OCI-LY3 (cell line): ENCODE measurements at regions not wholly inside any gene's neighbourhood (a gene's known extent, or its start where the extent isn't known, plus 50 kb on each side); places are given as distances from the start of the nearest gene placed in this dataset.

ENCODE experiments used
- H2AFZ ChIP-seq: fragments of 200-600, 300-600 bp; shearing (Covaris generic); 2 replicates; pipeline ENCODE4 v1.6.0; 2014; ENCODE audit warnings: antibody characterized with exemption, low read depth, low read length
- H3K27ac ChIP-seq: fragments of 200-600, 300-600 bp; sonication (generic); 2 replicates; pipeline ENCODE4 v1.5.1; 2014; ENCODE audit warnings: mild to moderate bottlenecking, low read length, moderate library complexity, mixed read lengths
- H3K27me3 ChIP-seq: fragments of 200-600, 300-600 bp; sonication (generic); 2 replicates; pipeline ENCODE4 v1.6.1; 2014; ENCODE audit warnings: low read depth, low read length, mixed read lengths
- H3K36me3 ChIP-seq: fragments of 200-600, 300-600 bp; sonication (generic); replicated peaks from 2 replicates; pipeline ENCODE3; 2014; ENCODE audit warnings: low read depth, low read length, mixed read lengths
- H3K4me1 ChIP-seq: fragments of 300-600, 200-600 bp; sonication (generic); 2 replicates; pipeline ENCODE4 v1.6.1; 2014; ENCODE audit warnings: low read length, mixed read lengths
- H3K4me2 ChIP-seq: fragments of 200-600, 300-600 bp; sonication (generic); 2 replicates; pipeline ENCODE4 v1.6.1; 2014; ENCODE audit warnings: low read length, mixed read lengths
- H3K4me3 ChIP-seq: fragments of 300-600, 200-600 bp; sonication (generic); 2 replicates; pipeline ENCODE4 v1.5.1; 2014; ENCODE audit warnings: antibody characterized with exemption, mild to moderate bottlenecking, low read length, moderate library complexity
- H3K79me2 ChIP-seq: fragments of 300-600, 200-600 bp; shearing (Covaris generic); 2 replicates; pipeline ENCODE4 v1.6.1; 2014; ENCODE audit warnings: mild to moderate bottlenecking, low read length, mixed read lengths
- H3K9ac ChIP-seq: fragments of 300-600, 200-600 bp; shearing (Covaris generic); 2 replicates; pipeline ENCODE4 v1.6.0; 2014; ENCODE audit warnings: mild to moderate bottlenecking, low read length, moderate library complexity
- H3K9me3 ChIP-seq: fragments of 200-600, 300-600 bp; shearing (Covaris generic); 2 replicates; pipeline ENCODE4 v1.6.1; 2014; ENCODE audit warnings: low read length, mixed read lengths; ENCODE audit not compliant: insufficient read depth
- H4K20me1 ChIP-seq: fragments of 200-600, 300-600 bp; sonication (generic); 2 replicates; pipeline ENCODE4 v1.6.1; 2016; ENCODE audit warnings: low read length, mixed read lengths; ENCODE audit not compliant: insufficient read depth
- CTCF ChIP-seq: fragments of 200-600, 300-600 bp; sonication (generic); IDR thresholded peaks from 2 replicates; pipeline ENCODE4 v1.5.1; 2014; ENCODE audit warnings: antibody characterized with exemption, low read length, low read depth
- EZH2phosphoT487 ChIP-seq: fragments of 200-600 bp; shearing (Covaris generic); IDR thresholded peaks from 2 replicates; pipeline ENCODE4 v1.6.1; 2018; ENCODE audit warnings: antibody characterized with exemption, mixed run types, low read depth

- H2AFZ ChIP-seq = no peak overlapping the region
- no peaks in the 10 kb centered on the region for H3K27me3 ChIP-seq
- H3K4me1 ChIP-seq = no peaks in the 10 kb centered on the region
- H3K4me2 ChIP-seq = no peak overlapping the region
- H3K36me3 ChIP-seq = no peaks in the 10 kb centered on the region
- no peaks in the 10 kb centered on the region for H3K9me3 ChIP-seq
- H3K27ac ChIP-seq = no peak overlapping the region
- no peak overlapping the region for H3K4me3 ChIP-seq
- H4K20me1 ChIP-seq = no peaks in the 10 kb centered on the region
- no peak overlapping the region for H3K9ac ChIP-seq
- TF ChIP-seq CTCF (no peak), EZH2phosphoT487 (no peak)
- no peaks in the 10 kb centered on the region for H3K79me2 ChIP-seq
Observed at GRCh38 chr20:55614220-55614757, 391.0 kb downstream of the CBLN4 start.

- Histone ChIP-seq H3K27me3 (no peaks in the 10 kb centered on the region), H3K79me2 (no peaks in the 10 kb centered on the region), H3K27ac (no peak overlapping the region), H3K9me3 (no peaks in the 10 kb centered on the region), H3K4me1 (no peaks in the 10 kb centered on the region), H3K36me3 (no peaks in the 10 kb centered on the region), H3K9ac (no peak overlapping the region), H3K4me2 (no peak overlapping the region), H4K20me1 (no peaks in the 10 kb centered on the region), H2AFZ (no peak overlapping the region), H3K4me3 (no peak overlapping the region)
- TF ChIP-seq CTCF (no peak), EZH2phosphoT487 (no peak)
Observed at GRCh38 chr20:55610756-55611155, 394.6 kb downstream of the CBLN4 start.

- no peak overlapping the region for H3K9ac ChIP-seq
- H3K9me3 ChIP-seq = no peaks in the 10 kb centered on the region
- H3K27me3 ChIP-seq = no peaks in the 10 kb centered on the region; the same call in 1 of the 2 replicates
- no peaks in the 10 kb centered on the region for H3K36me3 ChIP-seq
- no peaks in the 10 kb centered on the region for H3K79me2 ChIP-seq
- no peaks in the 10 kb centered on the region for H4K20me1 ChIP-seq
- no peak overlapping the region for H2AFZ ChIP-seq
- no peak overlapping the region for H3K27ac ChIP-seq
- TF ChIP-seq EZH2phosphoT487 (no peak), CTCF (no peak)
- H3K4me2 ChIP-seq = no peak overlapping the region
- H3K4me1 ChIP-seq = no peaks in the 10 kb centered on the region
- no peak overlapping the region for H3K4me3 ChIP-seq
Observed at GRCh38 chr20:55605594-55605993, 399.7 kb downstream of the CBLN4 start.

GRCh38 chr20:55597526-55597925 is 407.8 kb downstream of the CBLN4 start:
- Histone ChIP-seq H3K9me3 (no peaks in the 10 kb centered on the region), H4K20me1 (no peaks in the 10 kb centered on the region), H3K79me2 (no peaks in the 10 kb centered on the region), H3K36me3 (no peaks in the 10 kb centered on the region), H3K9ac (no peak overlapping the region), H3K4me3 (no peak overlapping the region), H3K4me2 (no peak overlapping the region), H2AFZ (no peak overlapping the region), H3K27ac (no peak overlapping the region), H3K27me3 (no peaks in the 10 kb centered on the region), H3K4me1 (peaks cover 7% of the 10 kb centered on the region; the same call in 1 of the 2 replicates)
- TF ChIP-seq EZH2phosphoT487 = no peak
- no peak for TF ChIP-seq CTCF
